GM19397 (cell line): ENCODE measurements at regions not wholly inside any gene's neighbourhood (a gene's known extent, or its start where the extent isn't known, plus 50 kb on each side); places are given as distances from the start of the nearest gene placed in this dataset.

Experiments used
- ATAC-seq: cut with Tn5 transposase; IDR thresholded peaks from one replicate; pipeline ENCODE4 v1.9.1; 2021; ENCODE audit warnings: mild to moderate bottlenecking, moderate library complexity; ENCODE audit not compliant: unreplicated experiment

- ATAC-seq = no peak
Measured at GRCh38 chr12:25745281-25745680, 192.2 kb upstream of the LMNTD1 start.

- ATAC-seq = no peak
Measured at GRCh38 chr12:25746131-25746530, 193.0 kb upstream of the LMNTD1 start.

- ATAC-seq = no peak
Measured at GRCh38 chr12:25752710-25753309, 199.7 kb upstream of the LMNTD1 start.

- ATAC-seq = no peak
Measured at GRCh38 chr12:25755136-25755970, 202.3 kb upstream of the LMNTD1 start.

- ATAC-seq = no peak
Measured at GRCh38 chr12:25755971-25756260, 202.6 kb upstream of the RASSF8 start.

GRCh38 chr12:25757037-25757665 is 201.3 kb upstream of the RASSF8 start:
- ATAC-seq = no peak

- ATAC-seq = no peak
Measured at GRCh38 chr12:25759752-25760151, 198.7 kb upstream of the RASSF8 start.

GRCh38 chr12:25761356-25761755 is 197.1 kb upstream of the RASSF8 start:
- ATAC-seq = no peak

- ATAC-seq = no peak
Measured at GRCh38 chr12:25764409-25764808, 194.1 kb upstream of the RASSF8 start.

- no peak for ATAC-seq
Measured at GRCh38 chr12:25764892-25765291, 193.6 kb upstream of the RASSF8 start.

GRCh38 chr12:25767606-25768005 is 190.9 kb upstream of the RASSF8 start:
- ATAC-seq = no peak

GRCh38 chr12:25768151-25768550 is 190.3 kb upstream of the RASSF8 start:
- ATAC-seq = no peak

GRCh38 chr12:25769082-25769945 is 189.2 kb upstream of the RASSF8 start:
- no peak for ATAC-seq

GRCh38 chr12:25771041-25771440 is 187.4 kb upstream of the RASSF8 start:
- ATAC-seq = no peak

- ATAC-seq = no peak
Measured at GRCh38 chr12:25771476-25771875, 187.0 kb upstream of the RASSF8 start.

- ATAC-seq = no peak
Measured at GRCh38 chr12:25775968-25776367, 182.5 kb upstream of the RASSF8 start.

- ATAC-seq = no peak
Measured at GRCh38 chr12:25780771-25781170, 177.7 kb upstream of the RASSF8 start.

GRCh38 chr12:25781232-25781631 is 177.2 kb upstream of the RASSF8 start:
- ATAC-seq = no peak

- ATAC-seq = no peak
Measured at GRCh38 chr12:25783566-25783965, 174.9 kb upstream of the RASSF8 start.

- ATAC-seq = no peak
Measured at GRCh38 chr12:25784669-25785068, 173.8 kb upstream of the RASSF8 start.

GRCh38 chr12:25785134-25785533 is 173.3 kb upstream of the RASSF8 start:
- ATAC-seq = no peak
